NCI-H82 (cell line): ENCODE measurements at regions not wholly inside any gene's neighbourhood (a gene's known extent, or its start where the extent isn't known, plus 50 kb on each side); places are given as distances from the start of the nearest gene placed in this dataset.
"Not testable (repeated sequence)": the region's sequence is repeated elsewhere in the genome, so short reads cannot be mapped to it uniquely, and the experiment has no call there.

ENCODE experiments used
- DNase-seq: peaks from one replicate; lab custom pipeline; 2025; lab: John Stamatoyannopoulos, UW

DNA sequence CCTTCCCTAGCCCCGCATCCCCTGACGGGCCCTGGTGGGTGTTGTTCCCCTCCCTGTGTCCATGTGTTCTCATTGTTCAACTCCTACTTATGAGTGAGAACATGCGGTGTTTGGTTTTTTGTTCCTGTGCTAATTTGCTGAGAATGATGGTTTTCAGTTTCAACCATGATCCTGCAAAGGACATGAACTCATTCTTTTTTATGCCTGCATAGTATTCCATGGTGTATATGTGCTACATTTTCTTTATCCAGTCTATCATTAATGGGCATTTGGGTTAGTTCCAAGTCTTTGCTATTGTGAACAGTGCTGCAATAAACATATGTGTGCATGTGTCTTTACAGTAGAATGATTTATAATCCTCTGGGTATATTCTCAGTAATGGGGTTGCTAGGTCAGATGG, 65.7 kb upstream of the DCD start:
- not testable (repeated sequence) for DNase-seq

DNA sequence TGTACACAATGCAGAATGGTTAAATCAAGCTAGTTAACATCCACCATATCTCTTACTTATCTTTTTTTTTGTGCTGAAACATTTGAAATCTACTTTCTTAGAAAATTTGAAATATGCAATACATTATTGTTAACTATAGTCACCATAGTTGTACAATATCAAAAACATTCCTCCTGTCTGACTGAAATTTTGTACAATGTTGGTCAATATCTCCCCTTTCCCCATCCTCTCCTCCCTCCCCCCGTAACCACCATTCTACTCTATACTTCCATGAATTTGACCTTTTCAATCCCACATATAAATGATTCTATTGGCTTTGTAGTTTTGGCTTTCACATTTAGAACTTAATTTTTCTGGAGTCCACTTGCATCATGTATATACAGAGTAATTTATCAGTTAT, 63.5 kb upstream of the DCD start:
- DNase-seq, result no peak

DNA sequence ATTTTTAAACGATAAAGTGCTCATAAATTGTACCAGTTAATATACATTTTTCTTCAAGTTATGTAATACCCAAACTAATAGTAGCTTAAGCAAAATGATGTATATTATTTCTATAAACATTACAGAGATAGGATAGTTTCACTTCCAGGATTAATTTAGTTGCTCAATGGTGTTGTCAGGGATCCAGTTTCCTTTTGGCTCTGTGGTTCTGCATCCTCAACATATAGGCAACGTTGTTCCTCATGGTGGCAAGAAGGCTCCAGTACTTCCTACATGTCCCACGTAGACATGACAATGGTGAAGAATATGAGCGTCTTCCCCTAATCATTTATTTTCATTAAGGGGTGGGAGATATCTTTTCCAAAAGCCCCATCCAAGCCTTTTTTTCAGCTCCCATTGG, 60.7 kb upstream of the DCD start:
- DNase-seq, result no peak

DNA sequence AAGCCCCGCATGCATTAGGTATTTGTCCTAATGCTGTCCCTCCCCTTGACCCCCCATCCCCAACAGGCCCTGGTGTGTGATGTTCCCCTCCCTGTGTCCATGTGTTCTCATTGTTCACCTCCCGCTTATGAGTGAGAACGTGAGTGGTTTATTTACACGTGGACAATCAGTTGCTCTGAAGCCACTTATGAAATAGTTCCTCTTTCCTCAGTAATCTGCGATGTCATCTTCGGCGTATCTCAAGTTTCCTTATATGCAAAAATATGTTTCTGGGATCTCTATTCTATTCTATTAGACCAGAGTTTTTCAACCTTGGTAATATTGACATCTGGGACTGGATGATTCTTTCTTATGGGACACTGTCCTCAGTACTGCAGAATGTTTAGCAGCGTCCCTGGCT, 56.0 kb upstream of the DCD start:
- no peak for DNase-seq

DNA sequence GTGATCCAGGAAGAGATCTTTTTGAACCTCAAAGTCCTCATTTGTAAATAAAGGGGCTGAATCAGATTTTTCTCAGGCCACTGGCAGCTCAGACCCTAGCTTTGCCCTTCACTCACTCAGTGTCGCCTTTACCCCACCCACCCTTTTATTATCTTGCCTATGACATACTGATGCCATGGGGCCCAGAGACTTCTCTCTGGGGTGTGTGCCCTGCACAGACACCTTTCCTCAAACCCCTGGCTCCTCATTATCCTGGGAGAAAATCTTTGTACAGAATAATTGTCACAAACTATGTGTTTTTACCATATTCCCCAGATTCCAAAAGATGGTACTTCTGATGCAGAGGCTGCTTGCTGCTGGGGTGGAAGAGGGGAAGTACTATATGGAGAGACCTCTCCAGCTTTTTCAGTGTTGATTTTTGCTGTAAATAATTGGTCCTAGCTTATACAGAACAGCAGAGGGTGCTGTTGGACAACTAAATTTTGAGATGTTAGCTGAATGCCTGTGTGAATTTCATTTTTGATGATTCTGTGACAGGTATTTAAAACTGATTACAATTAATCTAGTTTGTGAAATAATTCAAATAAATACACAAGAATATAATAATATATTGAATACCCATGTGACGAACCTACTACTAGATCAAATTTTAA, 53.9 kb upstream of the DCD start:
- DNase-seq, result peak; percentile 63

DNA sequence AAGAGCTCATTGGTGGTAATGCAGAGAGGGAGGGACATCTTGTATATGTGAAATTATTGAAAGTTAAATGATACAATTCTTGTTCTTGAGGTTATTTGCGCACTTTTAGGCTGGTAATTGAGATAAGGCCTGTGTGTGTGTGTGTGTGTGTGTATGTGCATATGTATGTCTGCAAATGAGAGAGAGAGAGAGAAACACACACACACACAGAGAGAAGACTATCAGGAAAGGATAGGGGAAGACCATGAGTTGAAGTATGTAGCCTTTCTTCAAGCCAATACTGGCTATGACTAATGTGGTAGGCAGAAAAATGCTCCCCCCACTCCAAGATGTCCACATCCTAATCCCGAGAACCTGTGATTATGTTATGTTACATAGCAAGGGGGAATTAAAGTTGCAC, 52.7 kb upstream of the DCD start:
- DNase-seq, result no peak

DNA sequence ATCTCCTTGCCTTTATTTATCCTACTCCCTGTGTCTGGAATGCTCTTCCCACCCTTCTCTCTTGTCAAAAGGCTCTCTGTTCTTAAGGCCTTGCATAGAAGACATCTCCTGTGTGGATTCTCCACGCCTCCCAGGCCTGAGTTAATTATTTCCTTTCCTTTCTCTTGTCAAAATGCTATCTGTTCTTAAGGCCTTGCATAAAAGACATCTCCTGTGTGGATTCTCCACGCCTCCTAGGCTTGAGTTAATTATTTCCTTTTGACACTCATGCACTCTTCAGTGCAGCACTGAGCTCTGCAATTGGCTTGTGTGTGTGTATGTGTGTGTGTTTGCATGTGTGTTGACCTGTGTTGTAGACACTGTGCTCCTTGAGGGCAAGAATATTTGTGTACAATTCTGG, 52.1 kb upstream of the DCD start:
- DNase-seq, result no peak
